NCI-H2171 (cell line): ENCODE measurements at regions not wholly inside any gene's neighbourhood (a gene's known extent, or its start where the extent isn't known, plus 50 kb on each side); places are given as distances from the start of the nearest gene placed in this dataset.
"Not testable (repeated sequence)": the region's sequence is repeated elsewhere in the genome, so short reads cannot be mapped to it uniquely, and the experiment has no call there.

Experiments used
- DNase-seq: peaks from one replicate; lab custom pipeline; 2025; lab: John Stamatoyannopoulos, UW

- no peak for DNase-seq
These were observed 126.6 kb upstream of the IL12B start for GRCh38 chr5:159456722-159457465.

DNA sequence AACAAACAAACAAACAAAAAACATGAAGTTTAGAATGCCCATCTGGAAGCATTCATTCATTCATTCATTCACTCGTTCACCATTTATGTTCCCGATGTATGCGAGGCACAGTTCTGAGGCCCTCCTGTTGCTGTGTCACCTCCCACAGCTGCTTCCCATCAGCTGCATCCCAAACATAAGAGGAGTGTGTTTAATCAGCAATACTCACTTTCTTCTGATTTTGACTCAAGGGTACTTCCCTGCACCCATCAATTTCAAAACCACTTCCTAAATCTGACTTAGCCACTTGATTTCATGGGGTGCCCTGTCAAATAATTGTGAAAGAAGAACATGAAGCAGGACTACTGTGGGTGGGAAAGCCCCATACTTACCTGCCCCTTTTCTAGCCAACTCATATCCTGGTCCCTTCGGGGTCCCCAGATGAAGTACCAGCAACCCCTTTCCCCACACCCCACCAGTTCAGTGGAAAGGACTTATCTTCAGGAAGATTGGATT, 128.0 kb upstream of the IL12B start:
- no peak for DNase-seq

- DNase-seq, result no peak
These were observed 128.9 kb upstream of the IL12B start for GRCh38 chr5:159459132-159459627.

DNA sequence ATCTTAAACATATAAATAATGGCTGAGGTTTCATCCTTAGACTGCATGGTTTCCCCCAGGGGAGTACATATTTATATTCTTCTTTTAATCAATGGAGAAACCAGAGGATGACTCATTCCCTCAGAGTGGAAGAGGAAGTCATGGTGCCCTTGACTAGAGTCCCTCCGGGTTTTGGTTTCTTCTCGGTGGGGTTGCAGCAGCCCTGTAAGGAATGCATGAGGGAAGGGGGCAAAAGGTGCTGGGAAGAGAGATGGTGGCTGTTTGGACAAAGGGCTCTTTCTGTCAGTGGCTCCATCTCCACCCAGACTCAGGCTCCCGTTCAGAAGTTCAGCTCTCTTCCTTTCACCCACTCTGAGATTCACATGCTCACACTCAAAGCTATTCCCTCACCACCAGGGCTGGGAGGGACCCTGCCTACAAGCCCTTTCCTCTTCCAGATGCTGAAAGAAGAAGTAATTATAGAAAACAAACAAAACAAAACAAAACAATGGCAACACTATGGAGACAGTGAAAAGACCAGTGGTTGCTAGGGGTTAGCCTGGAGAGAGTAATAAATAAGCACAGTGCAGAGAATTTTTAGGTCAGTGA, 129.8 kb upstream of the IL12B start:
- no peak for DNase-seq

DNA sequence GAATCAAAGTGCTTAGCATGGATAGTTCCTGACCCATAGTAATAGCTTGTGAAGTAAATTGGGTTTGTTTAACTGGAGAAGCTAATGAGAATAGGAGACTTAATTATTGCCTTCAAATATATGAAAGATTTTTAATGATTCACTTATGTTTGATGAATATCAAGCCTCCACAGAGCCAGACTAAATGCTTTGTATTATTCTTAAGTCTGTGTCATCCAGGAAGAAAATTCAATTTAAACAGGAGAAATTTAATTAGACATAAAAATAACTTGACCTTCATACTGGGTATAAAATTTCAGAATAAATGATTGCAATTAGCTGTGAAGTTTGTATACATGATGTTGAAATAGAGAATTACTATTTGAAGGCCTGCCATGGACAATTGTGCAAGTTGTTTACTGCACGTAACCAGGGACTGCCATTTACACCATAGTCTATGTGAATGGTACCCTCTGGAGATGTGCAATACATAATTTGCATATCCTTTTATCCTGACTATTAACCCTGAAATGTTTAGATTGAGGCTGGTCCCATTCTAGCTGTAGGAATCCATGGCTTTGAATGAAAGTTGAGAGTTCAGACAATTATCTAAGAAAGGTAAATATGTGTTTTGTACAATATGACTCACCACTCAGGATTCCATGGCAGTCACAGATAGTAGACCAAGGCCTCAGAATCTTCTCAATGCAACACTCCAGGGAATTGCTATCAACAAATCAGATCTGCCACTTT, 133.5 kb upstream of the IL12B start:
- DNase-seq, result no peak

DNA sequence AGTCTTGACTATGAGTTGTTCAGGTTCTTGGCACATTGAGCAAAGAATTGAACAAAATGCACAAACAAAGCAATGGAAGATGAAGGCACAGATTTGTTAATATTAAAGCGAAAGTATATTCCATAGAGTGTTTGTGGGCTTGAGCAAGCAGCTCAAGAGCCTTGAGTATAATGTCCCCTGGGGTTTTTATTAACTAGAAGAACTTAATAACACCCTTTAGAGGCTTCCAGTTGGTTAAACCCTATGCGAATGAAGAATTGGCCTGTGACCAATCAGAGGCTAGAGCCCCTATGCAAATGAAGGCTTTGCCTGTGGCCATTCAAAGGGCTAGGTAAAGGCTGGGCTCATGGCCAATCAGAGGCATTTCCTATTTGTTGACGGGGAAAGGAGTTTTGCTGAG, 135.3 kb upstream of the IL12B start:
- DNase-seq, result no peak

DNA sequence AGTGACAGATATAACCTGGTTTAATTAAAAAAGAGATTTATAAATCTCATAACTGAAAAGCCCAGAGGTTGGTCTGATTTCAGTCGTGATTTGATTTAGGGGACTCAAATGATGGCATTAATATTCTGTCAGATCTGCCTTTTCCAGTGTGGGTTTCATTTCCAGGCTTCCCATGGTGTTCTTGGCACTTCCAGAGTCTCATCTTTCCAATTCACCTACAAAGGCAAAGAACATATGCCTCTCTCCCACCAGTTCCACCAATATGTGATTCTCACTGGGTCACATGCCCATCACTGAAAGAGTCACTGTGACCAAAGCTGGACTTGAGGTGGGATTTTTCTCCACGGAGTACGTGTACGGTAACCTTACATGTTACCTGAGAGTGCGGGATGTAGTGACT, 137.4 kb upstream of the IL12B start:
- no peak for DNase-seq

DNA sequence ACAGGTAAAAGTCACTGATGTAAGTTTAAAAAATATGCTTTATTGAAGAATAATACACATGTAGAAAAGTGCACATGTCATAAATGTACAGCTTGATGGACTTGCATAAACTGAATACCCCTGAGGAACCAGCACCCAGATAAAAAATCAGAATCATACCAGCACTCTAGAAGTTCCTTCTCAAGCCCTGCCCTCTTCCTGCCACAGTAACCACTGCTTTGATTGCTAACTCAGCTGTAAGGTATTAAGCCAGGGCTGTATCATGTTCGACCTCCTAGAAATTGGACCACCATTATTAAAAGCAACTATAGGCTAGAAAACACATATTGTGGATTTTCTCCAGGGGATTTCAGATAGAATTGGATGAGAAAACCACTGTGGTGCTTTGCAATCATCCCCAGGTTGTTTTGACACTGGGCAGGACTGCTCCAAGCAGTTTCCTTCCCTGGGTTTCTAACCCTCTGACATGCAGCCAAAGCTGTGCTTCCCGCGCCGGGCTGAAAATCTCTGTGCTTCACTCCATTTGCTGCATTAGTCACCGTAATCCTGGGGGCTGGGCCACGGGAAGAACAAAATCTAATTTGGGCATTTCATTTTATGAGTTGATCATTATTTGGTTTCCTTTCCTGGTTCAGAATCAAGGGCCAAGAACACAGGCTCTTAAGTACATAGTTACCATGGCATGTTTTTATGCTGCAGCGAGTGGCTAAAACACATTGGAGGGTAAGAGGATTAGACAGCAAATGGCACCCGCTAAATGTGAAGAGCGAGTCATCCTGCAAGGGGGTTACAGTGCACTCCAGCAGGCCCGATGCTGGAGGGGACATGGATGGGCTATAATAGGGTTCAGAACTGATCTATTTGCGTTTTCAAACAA, 139.4 kb upstream of the IL12B start:
- no peak for DNase-seq

GRCh38 chr5:159471904-159472303, 141.6 kb upstream of the IL12B start:
- no peak for DNase-seq

GRCh38 chr5:159475026-159475425, 144.7 kb upstream of the IL12B start:
- no peak for DNase-seq

DNA sequence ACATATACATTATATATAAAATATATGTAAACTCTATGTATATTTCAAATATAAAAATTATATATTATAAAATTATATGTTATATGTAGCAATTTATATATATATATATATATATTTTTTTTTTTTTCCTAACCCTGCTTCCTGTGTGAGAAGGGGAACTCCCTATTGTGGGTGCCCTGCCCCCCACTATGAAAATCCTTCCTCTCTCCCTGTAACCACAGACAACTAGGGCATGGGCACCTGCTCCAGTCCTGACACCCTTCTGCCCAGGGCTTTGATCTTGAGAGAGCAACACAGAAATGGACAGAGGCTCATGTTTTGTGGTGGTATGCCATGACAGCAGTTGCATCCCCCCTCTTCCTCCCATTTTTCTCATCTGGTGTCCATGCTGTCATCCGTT, 148.7 kb upstream of the IL12B start:
- no peak for DNase-seq

GRCh38 chr5:159480849-159481248, 150.6 kb upstream of the IL12B start:
- DNase-seq, result no peak

DNA sequence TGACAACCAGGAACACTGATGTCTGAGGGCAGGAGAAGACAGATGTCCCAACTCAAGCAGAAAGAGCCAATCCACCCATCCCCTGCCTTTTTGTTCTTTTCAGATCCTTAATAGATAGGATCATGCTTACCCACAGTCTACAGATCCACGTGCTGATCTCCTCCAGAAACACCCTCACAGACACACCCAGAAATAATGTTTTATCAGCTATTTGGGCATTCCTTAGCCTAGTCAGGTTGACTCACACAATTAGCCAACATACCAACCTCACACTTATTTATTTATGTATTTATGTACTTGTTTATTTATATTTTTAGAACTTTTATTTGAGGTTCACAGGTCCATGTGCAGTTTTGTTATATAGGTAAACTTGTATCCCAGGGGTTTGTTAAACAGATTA, 151.5 kb upstream of the IL12B start:
- no peak for DNase-seq

GRCh38 chr5:159486836-159487235, 156.5 kb upstream of the IL12B start:
- DNase-seq, result no peak

- DNase-seq, result no peak
These were observed 158.2 kb upstream of the IL12B start for GRCh38 chr5:159488516-159488915.

- no peak for DNase-seq
These were observed 159.5 kb upstream of the IL12B start for GRCh38 chr5:159489779-159490178.

DNA sequence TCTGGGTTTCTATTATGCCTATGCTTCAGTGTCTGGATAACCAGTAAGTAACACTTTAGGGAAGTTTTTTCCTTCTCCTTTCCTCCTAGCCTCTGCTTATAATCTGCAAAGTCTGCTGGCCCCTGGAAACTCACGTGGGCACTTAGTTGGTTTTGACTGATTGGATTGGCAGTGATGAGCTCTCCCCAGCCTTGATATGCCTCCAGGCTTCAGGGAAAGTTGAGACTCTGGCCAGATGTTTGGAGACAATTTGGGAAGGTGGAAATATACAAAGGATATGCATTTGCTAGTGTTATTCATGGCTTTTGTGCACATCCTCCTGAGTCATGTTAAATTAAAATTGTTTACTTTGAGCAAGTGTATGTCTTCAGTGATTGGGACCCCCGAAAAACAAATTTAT, 160.2 kb upstream of the IL12B start:
- no peak for DNase-seq

- DNase-seq, result no peak
These were observed 163.4 kb upstream of the IL12B start for GRCh38 chr5:159493696-159494095.

- DNase-seq, result no peak
These were observed 166.5 kb upstream of the IL12B start for GRCh38 chr5:159496773-159497172.

GRCh38 chr5:159497221-159497620, 166.9 kb upstream of the IL12B start:
- no peak for DNase-seq

DNA sequence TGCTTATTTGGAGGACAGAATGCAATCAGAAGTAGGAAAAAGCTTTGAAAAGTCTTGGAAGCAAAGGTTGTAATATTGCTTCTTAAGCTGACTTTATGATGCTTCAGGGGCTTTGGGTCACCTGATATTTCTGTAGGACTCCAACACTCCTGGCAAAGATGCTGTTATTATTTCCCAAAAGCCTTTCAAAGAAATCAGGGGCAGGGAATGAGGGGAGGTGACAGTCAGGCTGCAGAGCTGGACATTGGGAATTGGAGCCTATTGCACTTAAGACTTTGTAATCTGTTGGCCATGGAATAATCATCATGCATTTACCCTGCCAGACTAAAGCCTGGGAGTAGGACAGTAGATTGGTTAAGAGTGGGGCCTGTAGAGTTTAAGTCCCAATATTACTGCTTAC, 168.3 kb upstream of the IL12B start:
- no peak for DNase-seq

DNA sequence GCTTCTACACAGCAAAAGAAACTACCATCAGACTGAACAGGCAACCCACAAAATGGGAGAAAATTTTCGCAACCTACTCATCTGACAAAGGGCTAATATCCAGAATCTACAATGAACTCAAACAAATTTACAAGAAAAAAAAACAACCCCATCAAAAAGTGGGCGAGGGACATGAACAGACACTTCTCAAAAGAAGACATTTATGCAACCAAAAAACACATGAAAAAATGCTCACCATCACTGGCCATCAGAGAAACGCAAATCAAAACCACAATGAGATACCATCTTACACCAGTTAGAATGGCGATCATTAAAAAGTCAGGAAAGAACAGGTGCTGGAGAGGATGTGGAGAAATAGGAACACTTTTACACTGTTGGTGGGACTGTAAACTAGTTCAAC, 171.8 kb upstream of the IL12B start:
- DNase-seq, result not testable (repeated sequence)
